Smooth muscle cell (in vitro differentiated cells): ENCODE measurements at regions not wholly inside any gene's neighbourhood (a gene's known extent, or its start where the extent isn't known, plus 50 kb on each side); places are given as distances from the start of the nearest gene placed in this dataset.

Source experiments
- DNase-seq: peaks from one replicate; lab custom pipeline; 2025; ENCODE audit not compliant: unreplicated experiment; lab: John Stamatoyannopoulos, UW
- H2AFZ ChIP-seq: fragments of 200-600 bp; sonication (generic); 2 replicates; pipeline ENCODE4 v1.6.0; 2016; ENCODE audit warnings: antibody characterized with exemption, low read depth, mild to moderate bottlenecking
- H3F3A ChIP-seq: fragments of 200-600 bp; sonication (generic); 2 replicates; pipeline ENCODE4 v1.6.0; 2017; ENCODE audit warnings: antibody characterized with exemption, low read depth
- H3K27ac ChIP-seq: fragments of 200-600 bp; sonication (generic); 2 replicates; pipeline ENCODE4 v1.5.1; 2016; ENCODE audit warnings: low read depth, mild to moderate bottlenecking
- H3K27me3 ChIP-seq: fragments of 200-600 bp; sonication (generic); 2 replicates; pipeline ENCODE4 v1.6.1; 2016; ENCODE audit warnings: low read depth, mild to moderate bottlenecking
- H3K36me3 ChIP-seq: fragments of 200-600 bp; sonication (generic); 2 replicates; pipeline ENCODE4 v1.5.1; 2016; ENCODE audit warnings: low read depth
- H3K4me1 ChIP-seq: fragments of 200-600 bp; sonication (generic); 2 replicates; pipeline ENCODE4 v1.5.1; 2016; ENCODE audit warnings: low read depth
- H3K4me2 ChIP-seq: fragments of 200-600 bp; sonication (generic); 2 replicates; pipeline ENCODE4 v1.6.0; 2016; ENCODE audit warnings: mild to moderate bottlenecking
- H3K4me3 ChIP-seq: fragments of 200-600 bp; sonication (generic); 2 replicates; pipeline ENCODE4 v1.5.1; 2016; ENCODE audit warnings: mild to moderate bottlenecking
- H3K79me2 ChIP-seq: fragments of 200-600 bp; sonication (generic); 2 replicates; pipeline ENCODE4 v1.6.0; 2016; ENCODE audit warnings: low read depth, mild to moderate bottlenecking
- H3K9ac ChIP-seq: fragments of 200-600 bp; sonication (generic); 2 replicates; pipeline ENCODE4 v1.6.0; 2016; ENCODE audit warnings: low read depth
- H3K9me3 ChIP-seq: fragments of 200-600 bp; sonication (generic); replicated peaks from 2 replicates; pipeline ENCODE4 v1.5.1; 2016; ENCODE audit warnings: low read depth
- H4K20me1 ChIP-seq: fragments of 200-600 bp; sonication (generic); 2 replicates; pipeline ENCODE4 v1.6.0; 2016; ENCODE audit warnings: low read depth
- CTCF ChIP-seq: fragments of 200-600 bp; sonication (generic); IDR thresholded peaks from 2 replicates; pipeline ENCODE4 v1.5.1; 2017; ENCODE audit warnings: borderline replicate concordance, mild to moderate bottlenecking, antibody characterized with exemption; ENCODE audit not compliant: insufficient read depth, poor library complexity, severe bottlenecking
- WGBS: methylation state at CpG from one replicate; pipeline ENCODE4 v1.1.7; 2016; ENCODE audit warnings: low lambda C conversion rate; 5-methylcytosine and 5-hydroxymethylcytosine counted together

DNA sequence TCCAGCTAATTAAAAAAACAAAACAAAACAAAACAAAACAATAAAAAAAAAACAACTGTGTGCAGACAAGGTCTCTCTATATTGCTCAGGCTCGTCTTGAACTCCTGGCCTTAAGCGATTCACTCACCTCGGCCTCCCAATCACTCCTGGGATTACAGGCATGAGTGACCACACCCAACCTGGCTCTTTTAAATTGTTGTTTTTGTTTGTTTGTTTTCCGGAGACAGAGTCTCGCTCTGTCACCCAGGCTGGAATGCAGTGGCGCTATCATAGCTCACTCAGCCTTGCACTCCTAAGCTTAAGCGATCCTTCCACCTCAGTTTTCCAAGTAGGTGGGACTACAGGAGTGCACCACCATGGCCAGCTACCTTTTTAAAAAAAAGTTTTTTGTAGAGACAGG lies 201.6 kb downstream of the EN1 start:
- no peaks in the 10 kb centered on the region for H3K79me2 ChIP-seq
- H3K4me1 ChIP-seq, result peaks cover 3% of the 10 kb centered on the region
- no peak for TF ChIP-seq CTCF
- no peaks in the 10 kb centered on the region for H4K20me1 ChIP-seq
- H3K4me2 ChIP-seq, result no peak overlapping the region
- H3K27me3 ChIP-seq, result no peaks in the 10 kb centered on the region
- no peaks in the 10 kb centered on the region for H3K36me3 ChIP-seq
- no peak overlapping the region for H3K27ac ChIP-seq
- no peak overlapping the region for H3K9ac ChIP-seq
- H2AFZ ChIP-seq, result no peak overlapping the region
- 76% methylated on average over 7 of the region's 7 CpGs for WGBS
- H3K9me3 ChIP-seq, result no peaks in the 10 kb centered on the region
- DNase-seq, result no peak
- H3F3A ChIP-seq, result no peaks in the 10 kb centered on the region
- H3K4me3 ChIP-seq, result no peak overlapping the region

DNA sequence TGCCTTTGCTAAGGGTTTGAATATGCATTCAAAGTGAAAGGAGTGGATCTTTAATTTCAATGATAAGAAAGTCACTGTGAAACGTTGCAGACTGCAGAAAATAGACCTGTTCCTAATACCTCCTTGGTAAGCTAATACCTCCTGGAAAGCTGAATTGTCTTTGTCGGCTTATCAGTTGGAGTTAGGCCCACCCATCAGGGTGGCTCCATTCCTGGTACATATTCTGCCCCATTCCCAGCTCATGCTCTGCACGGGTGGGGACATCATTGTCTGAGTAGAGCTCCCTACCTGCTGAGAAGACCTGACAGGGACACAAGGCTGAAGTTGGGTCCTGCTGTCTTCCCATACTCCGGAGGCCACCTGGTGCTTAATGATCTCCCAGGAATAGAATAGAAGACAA lies 203.3 kb downstream of the EN1 start:
- Histone ChIP-seq H3K4me1 (peaks cover 3% of the 10 kb centered on the region), H3K27me3 (no peaks in the 10 kb centered on the region), H3K9me3 (no peaks in the 10 kb centered on the region), H3K9ac (no peak overlapping the region), H3F3A (no peaks in the 10 kb centered on the region), H2AFZ (no peak overlapping the region), H3K36me3 (no peaks in the 10 kb centered on the region), H3K4me2 (no peak overlapping the region), H3K4me3 (no peak overlapping the region), H3K27ac (no peak overlapping the region), H4K20me1 (no peaks in the 10 kb centered on the region), H3K79me2 (no peaks in the 10 kb centered on the region)
- TF ChIP-seq CTCF, result no peak
- DNase-seq, result no peak
- WGBS, result 36% methylated on average over 4 of the region's 4 CpGs

DNA sequence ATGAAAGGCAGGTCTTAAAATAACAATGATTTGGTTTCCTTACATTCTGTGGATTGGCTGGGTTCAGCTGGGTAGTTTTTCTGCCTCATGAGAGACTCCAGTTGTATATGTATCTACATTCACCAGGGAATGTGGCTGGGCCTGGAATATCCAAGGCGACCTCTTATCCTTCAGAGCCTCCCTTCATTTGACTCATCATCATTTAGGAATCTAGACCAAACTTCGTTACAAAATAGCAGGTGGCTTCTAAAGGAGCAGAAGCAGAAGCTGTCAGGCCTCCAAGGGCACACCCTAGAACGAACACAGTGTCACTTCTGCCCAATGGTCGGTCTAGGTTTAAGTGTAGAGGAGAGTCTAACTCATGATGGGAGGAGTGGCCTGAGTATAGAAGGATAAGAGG lies 204.2 kb downstream of the EN1 start:
- Histone ChIP-seq H2AFZ (no peak overlapping the region), H3K36me3 (no peaks in the 10 kb centered on the region), H3K27ac (no peak overlapping the region), H4K20me1 (no peaks in the 10 kb centered on the region), H3K4me3 (no peak overlapping the region), H3K4me2 (no peak overlapping the region), H3K79me2 (no peaks in the 10 kb centered on the region), H3K9me3 (no peaks in the 10 kb centered on the region), H3K27me3 (no peaks in the 10 kb centered on the region), H3K4me1 (peaks cover 3% of the 10 kb centered on the region), H3F3A (no peaks in the 10 kb centered on the region), H3K9ac (no peak overlapping the region)
- no peak for DNase-seq
- no peak for TF ChIP-seq CTCF
- 45% methylated on average over 4 of the region's 4 CpGs for WGBS

GRCh38 chr2:118642501-118642900 lies 204.9 kb downstream of the EN1 start:
- no peaks in the 10 kb centered on the region for H3K27me3 ChIP-seq
- H3K4me2 ChIP-seq, result peak overlapping the region; percentile 22
- no peaks in the 10 kb centered on the region for H3K79me2 ChIP-seq
- 49% methylated on average over 2 of the region's 2 CpGs for WGBS
- H2AFZ ChIP-seq, result peak overlapping the region; percentile 45
- no peaks in the 10 kb centered on the region for H3F3A ChIP-seq
- no peak for TF ChIP-seq CTCF
- H4K20me1 ChIP-seq, result no peaks in the 10 kb centered on the region
- H3K9me3 ChIP-seq, result no peaks in the 10 kb centered on the region
- peaks cover 3% of the 10 kb centered on the region for H3K4me1 ChIP-seq
- H3K36me3 ChIP-seq, result no peaks in the 10 kb centered on the region
- no peak overlapping the region for H3K9ac ChIP-seq
- no peak for DNase-seq
- no peak overlapping the region for H3K4me3 ChIP-seq
- H3K27ac ChIP-seq, result peak overlapping the region; percentile 24
